ENCODE measurements at regions not wholly inside any gene's neighbourhood (a gene's known extent, or its start where the extent isn't known, plus 50 kb on each side); places are given as distances from the start of the nearest gene placed in this dataset.
"Not testable (repeated sequence)": the region's sequence is repeated elsewhere in the genome, so short reads cannot be mapped to it uniquely, and the experiment has no call there.

DNA sequence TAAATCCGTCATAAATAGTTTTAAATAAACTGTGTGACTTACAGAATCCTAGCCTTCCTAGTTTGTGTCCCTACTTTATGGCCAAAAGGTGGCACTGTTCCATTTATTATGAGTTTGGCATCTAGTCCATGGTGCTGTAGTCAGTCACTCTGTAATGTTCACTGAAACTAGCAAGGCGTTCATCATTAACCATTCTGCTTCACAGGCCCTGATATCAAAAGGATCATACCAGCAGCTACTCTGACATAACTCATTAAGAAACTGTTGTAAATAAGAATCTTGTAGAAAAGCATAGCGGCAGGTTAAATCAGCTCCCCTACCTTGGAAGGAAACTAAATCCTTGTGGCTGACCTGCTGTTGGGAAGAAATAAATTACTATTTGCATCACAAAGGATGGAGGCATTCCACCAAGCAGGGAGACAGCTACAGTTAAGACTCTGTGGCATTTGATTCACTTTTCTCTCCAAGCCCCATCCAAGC lies 919.6 kb upstream of the DIAPH2 start:
- Mint-ChIP-seq H3K36me3 (no peaks in the 10 kb centered on the region), H3K27me3 (no peaks in the 10 kb centered on the region), H3K27ac (no peak overlapping the region), H3K4me3 (no peak overlapping the region), H3K4me1 (ENCODE audit: unreplicated experiment) (peaks cover 4% of the 10 kb centered on the region), H3K9me3 (no peaks in the 10 kb centered on the region)
- TF ChIP-seq CTCF (conservative IDR thresholded peaks at IDR 0.05): peak; percentile 85
- DNase-seq (ENCODE audit: extremely low spot score, unreplicated experiment): no peak

GRCh38 chrX:95771198-95771597 lies 913.4 kb upstream of the DIAPH2 start:
- H3K9me3 Mint-ChIP-seq; H3K4me3 Mint-ChIP-seq; DNase-seq (ENCODE audit: extremely low spot score, unreplicated experiment); H3K36me3 Mint-ChIP-seq; H3K4me1 Mint-ChIP-seq (ENCODE audit: unreplicated experiment); H3K27ac Mint-ChIP-seq; H3K27me3 Mint-ChIP-seq: not testable (repeated sequence)

DNA sequence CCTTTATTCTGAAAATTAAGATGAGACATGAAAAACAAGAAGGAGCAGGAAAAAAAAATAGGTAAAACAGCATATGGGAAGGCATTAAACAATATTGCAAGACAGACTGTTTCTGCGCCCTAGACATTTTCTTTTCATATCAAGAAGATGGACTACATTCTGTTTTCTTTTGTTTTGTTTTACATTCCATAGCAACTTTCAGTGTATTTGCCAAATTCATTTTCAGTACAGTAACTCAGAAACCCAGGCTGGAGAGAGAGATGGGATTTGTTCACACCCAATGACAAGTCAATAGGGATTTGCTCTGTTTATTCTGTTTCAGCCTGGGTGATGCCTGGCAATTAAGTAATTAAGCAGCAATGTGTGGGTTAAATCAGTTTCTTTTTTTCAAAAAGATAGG lies 892.8 kb upstream of the DIAPH2 start:
- Mint-ChIP-seq H3K36me3 (no peaks in the 10 kb centered on the region), H3K27ac (no peak overlapping the region), H3K4me3 (no peak overlapping the region), H3K9me3 (no peaks in the 10 kb centered on the region), H3K4me1 (ENCODE audit: unreplicated experiment) (no peaks in the 10 kb centered on the region), H3K27me3 (no peaks in the 10 kb centered on the region)
- no peak for DNase-seq (ENCODE audit: extremely low spot score, unreplicated experiment)
- no peak for TF ChIP-seq CTCF (conservative IDR thresholded peaks at IDR 0.05)

DNA sequence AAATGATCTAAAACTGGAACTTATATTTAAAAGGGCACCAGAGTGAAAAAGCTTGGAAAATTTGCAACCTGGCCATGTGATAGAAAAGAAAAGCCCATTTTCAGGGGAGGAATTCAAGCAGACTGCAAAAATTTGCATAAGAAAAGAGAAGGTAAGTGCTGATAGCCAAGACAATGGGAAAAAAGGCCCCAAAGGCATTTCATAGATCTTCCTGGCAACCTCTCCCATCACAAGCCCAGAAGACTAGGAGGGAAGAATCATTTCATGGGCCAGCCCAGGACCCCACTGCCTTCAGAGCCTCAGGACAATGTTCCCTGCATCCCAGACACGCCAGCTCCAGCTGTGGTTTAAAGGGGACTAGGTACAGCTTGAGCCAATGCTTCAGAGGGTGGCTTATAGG lies 887.3 kb upstream of the DIAPH2 start:
- H3K36me3 Mint-ChIP-seq: no peaks in the 10 kb centered on the region
- DNase-seq (ENCODE audit: extremely low spot score, unreplicated experiment): no peak
- no peak overlapping the region for H3K27ac Mint-ChIP-seq
- no peaks in the 10 kb centered on the region for H3K9me3 Mint-ChIP-seq
- H3K4me3 Mint-ChIP-seq: no peak overlapping the region
- no peak for TF ChIP-seq CTCF (conservative IDR thresholded peaks at IDR 0.05)
- H3K4me1 Mint-ChIP-seq (ENCODE audit: unreplicated experiment): no peaks in the 10 kb centered on the region
- H3K27me3 Mint-ChIP-seq: no peaks in the 10 kb centered on the region

DNA sequence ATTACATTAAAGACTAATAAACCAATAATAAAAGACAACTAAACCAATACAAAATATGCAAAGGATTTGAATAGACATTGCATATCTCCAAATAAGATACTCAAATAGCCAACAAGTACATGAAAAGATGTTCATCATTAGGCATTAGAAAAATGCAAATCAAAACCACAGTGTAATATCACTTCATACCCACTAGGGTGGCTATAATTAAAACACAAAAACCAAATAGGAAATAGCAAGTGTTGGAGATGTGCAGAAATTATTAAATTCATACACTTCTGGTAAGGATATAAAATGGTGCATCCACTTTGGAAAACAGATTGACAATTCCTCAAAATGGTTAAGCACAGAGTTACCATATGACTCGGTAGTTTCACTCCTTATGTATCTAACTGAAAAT lies 860.8 kb upstream of the DIAPH2 start:
- Mint-ChIP-seq H3K9me3 (no peaks in the 10 kb centered on the region), H3K4me1 (ENCODE audit: unreplicated experiment) (no peaks in the 10 kb centered on the region), H3K4me3 (no peak overlapping the region), H3K27me3 (no peaks in the 10 kb centered on the region), H3K36me3 (no peaks in the 10 kb centered on the region), H3K27ac (no peak overlapping the region)
- TF ChIP-seq CTCF (conservative IDR thresholded peaks at IDR 0.05): peak; percentile 68
- no peak for DNase-seq (ENCODE audit: extremely low spot score, unreplicated experiment)

DNA sequence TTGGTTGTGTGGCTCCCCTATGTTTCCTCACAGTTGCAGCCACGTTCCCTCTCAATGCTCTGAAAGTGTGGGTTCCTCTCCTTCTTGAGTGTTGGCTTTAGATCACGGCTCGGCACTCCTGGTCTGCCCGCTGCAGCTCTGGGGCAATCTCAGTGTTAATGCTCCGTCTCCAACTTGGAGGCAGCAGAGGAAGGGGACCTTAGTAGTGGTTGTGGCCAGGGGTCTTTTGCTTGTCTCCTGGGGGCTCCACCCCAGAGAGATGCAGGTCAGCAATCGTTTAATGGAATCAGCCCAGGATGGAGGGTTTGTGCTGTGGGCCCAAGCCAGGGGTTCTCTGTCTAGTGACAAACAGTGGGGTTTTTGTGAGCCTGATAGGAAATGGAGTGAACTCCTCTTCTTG lies 849.4 kb upstream of the DIAPH2 start:
- H3K4me1 Mint-ChIP-seq (ENCODE audit: unreplicated experiment): no peaks in the 10 kb centered on the region
- no peak overlapping the region for H3K27ac Mint-ChIP-seq
- H3K4me3 Mint-ChIP-seq: no peak overlapping the region
- H3K27me3 Mint-ChIP-seq: no peaks in the 10 kb centered on the region
- DNase-seq (ENCODE audit: extremely low spot score, unreplicated experiment): peak; percentile 51
- H3K36me3 Mint-ChIP-seq: no peaks in the 10 kb centered on the region
- H3K9me3 Mint-ChIP-seq: no peaks in the 10 kb centered on the region
- TF ChIP-seq CTCF (conservative IDR thresholded peaks at IDR 0.05): no peak
